Lower leg skin (tissue), 3 donors: ENCODE measurements at regions not wholly inside any gene's neighbourhood (a gene's known extent, or its start where the extent isn't known, plus 50 kb on each side); places are given as distances from the start of the nearest gene placed in this dataset.

ENCODE experiments used
- POLR2A ChIP-seq, 2 donors: fragments of 450-650 bp; IDR thresholded peaks; one replicate each; pipeline ENCODE4 v1.6.1; 2016 to 2017; ENCODE audit warnings: antibody characterized with exemption in 2 of 2, mild to moderate bottlenecking in 1 of 2, moderate library complexity in 1 of 2
- TF ChIP-seq, protein P1 (sequence below), 3 donors: fragments of 450-650 bp; IDR thresholded peaks; one replicate each; pipeline ENCODE4 v1.5.1; 2016; ENCODE audit warnings: antibody characterized with exemption in 3 of 3, mild to moderate bottlenecking in 3 of 3, moderate library complexity in 2 of 3

DNA sequence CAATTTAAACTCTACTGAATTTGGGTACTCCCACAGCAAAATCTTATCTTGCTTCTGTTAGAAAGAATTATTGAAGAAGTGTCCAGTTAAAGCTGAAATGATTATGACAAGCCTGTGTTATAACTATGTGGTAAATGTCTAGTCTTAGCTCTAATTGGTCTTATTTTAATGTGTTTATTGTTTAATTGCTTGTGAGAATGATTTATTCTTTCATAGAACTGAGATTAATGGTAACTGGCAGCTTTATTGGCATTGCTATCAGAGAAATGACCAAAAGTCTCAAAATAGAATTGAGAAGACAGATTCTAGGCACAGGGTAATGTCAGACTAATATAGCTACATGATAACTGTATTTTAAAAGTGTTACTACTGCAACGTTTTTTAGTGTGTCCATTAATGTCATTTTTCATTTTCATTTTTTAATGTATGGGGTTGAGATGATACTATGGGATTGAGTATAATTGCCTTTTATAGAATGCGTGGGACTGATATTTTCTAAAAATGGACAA, 458.7 kb downstream of the AEBP2 start:
- TF ChIP-seq, protein P1, sequence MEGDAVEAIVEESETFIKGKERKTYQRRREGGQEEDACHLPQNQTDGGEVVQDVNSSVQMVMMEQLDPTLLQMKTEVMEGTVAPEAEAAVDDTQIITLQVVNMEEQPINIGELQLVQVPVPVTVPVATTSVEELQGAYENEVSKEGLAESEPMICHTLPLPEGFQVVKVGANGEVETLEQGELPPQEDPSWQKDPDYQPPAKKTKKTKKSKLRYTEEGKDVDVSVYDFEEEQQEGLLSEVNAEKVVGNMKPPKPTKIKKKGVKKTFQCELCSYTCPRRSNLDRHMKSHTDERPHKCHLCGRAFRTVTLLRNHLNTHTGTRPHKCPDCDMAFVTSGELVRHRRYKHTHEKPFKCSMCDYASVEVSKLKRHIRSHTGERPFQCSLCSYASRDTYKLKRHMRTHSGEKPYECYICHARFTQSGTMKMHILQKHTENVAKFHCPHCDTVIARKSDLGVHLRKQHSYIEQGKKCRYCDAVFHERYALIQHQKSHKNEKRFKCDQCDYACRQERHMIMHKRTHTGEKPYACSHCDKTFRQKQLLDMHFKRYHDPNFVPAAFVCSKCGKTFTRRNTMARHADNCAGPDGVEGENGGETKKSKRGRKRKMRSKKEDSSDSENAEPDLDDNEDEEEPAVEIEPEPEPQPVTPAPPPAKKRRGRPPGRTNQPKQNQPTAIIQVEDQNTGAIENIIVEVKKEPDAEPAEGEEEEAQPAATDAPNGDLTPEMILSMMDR (IDR thresholded peaks at IDR 0.05) = no peak
- TF ChIP-seq POLR2A (IDR thresholded peaks at IDR 0.05) = no peak
